GM19238 (cell line): ENCODE measurements at regions not wholly inside any gene's neighbourhood (a gene's known extent, or its start where the extent isn't known, plus 50 kb on each side); places are given as distances from the start of the nearest gene placed in this dataset.

Experiments
- DNase-seq: peaks from one replicate; pipeline ENCODE4 v3.0.0; 2011; ENCODE audit warnings: low spot score; ENCODE audit not compliant: insufficient read length

GRCh38 chrX:39840133-39840532 is 257.6 kb downstream of the BCOR start:
- DNase-seq: no peak

GRCh38 chrX:39840581-39841093 is 257.1 kb downstream of the BCOR start:
- DNase-seq: no peak

- no peak for DNase-seq
These were observed 256.2 kb downstream of the BCOR start for GRCh38 chrX:39841604-39842003.

GRCh38 chrX:39842281-39842973 is 255.3 kb downstream of the BCOR start:
- DNase-seq: no peak

GRCh38 chrX:39843318-39843717 is 254.4 kb downstream of the BCOR start:
- DNase-seq: no peak

GRCh38 chrX:39845233-39845632 is 252.5 kb downstream of the BCOR start:
- DNase-seq: no peak

GRCh38 chrX:39846460-39846859 is 251.3 kb downstream of the BCOR start:
- no peak for DNase-seq

- DNase-seq: no peak
These were observed 249.5 kb downstream of the BCOR start for GRCh38 chrX:39848243-39848642.

GRCh38 chrX:39848900-39849299 is 248.9 kb downstream of the BCOR start:
- no peak for DNase-seq

- DNase-seq: no peak
These were observed 247.5 kb downstream of the BCOR start for GRCh38 chrX:39850209-39850608.

GRCh38 chrX:39850630-39851152 is 247.1 kb downstream of the BCOR start:
- DNase-seq: no peak

GRCh38 chrX:39851745-39852455 is 245.9 kb downstream of the BCOR start:
- DNase-seq: no peak

GRCh38 chrX:39852491-39852890 is 245.3 kb downstream of the BCOR start:
- DNase-seq: no peak

GRCh38 chrX:39853417-39854030 is 244.2 kb downstream of the BCOR start:
- no peak for DNase-seq

GRCh38 chrX:39854772-39855747 is 242.7 kb downstream of the BCOR start:
- DNase-seq: peak; percentile 39

- DNase-seq: peak; percentile 45
These were observed 242.0 kb downstream of the BCOR start for GRCh38 chrX:39855748-39856129.

- DNase-seq: no peak
These were observed 241.2 kb downstream of the BCOR start for GRCh38 chrX:39856472-39857121.

GRCh38 chrX:39857780-39858179 is 240.0 kb downstream of the BCOR start:
- no peak for DNase-seq

- peak; percentile 42 for DNase-seq
These were observed 237.5 kb downstream of the BCOR start for GRCh38 chrX:39859991-39860861.
